ENCODE measurements at regions not wholly inside any gene's neighbourhood (a gene's known extent, or its start where the extent isn't known, plus 50 kb on each side); places are given as distances from the start of the nearest gene placed in this dataset.
"Not testable (repeated sequence)": the region's sequence is repeated elsewhere in the genome, so short reads cannot be mapped to it uniquely, and the experiment has no call there.

DNA sequence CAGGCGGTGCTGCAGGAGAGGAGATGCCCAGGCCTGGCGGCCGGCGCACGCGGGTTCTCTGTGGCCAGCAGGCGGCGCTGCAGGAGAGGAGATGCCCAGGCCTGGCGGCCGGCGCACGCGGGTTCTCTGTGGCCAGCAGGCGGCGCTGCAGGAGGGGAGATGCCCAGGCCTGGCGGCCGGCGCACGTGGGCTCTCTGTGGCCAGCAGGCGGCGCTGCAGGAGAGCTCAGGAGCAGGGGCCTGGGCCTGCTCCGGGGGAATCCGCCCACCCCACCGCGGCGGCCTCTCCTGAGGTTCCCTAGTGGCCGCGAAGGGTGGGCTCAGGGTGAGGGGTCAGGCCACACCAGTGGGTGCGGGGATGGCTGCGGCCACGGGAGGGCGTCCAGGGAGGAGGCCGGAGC, 75.9 kb downstream of the OR4F16 start:
- DNase-seq: not testable (repeated sequence)

DNA sequence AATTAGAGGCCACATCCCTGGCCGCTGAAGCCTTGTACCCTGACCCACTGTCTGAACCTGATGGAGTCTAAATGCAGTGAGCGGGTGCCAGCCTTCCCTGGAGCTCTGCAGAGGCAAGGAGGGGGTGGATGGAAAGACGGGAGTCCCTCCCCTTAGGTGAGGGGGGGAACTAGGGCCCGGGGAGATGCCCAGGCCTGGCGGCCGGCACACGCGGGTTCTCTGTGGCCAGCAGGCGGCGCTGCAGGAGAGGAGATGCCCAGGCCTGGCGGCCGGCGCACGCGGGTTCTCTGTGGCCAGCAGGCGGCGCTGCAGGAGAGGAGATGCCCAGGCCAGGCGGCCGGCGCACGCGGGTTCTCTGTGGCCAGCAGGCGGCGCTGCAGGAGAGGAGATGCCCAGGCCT, 77.3 kb downstream of the OR4F16 start:
- DNase-seq: not testable (repeated sequence)

DNA sequence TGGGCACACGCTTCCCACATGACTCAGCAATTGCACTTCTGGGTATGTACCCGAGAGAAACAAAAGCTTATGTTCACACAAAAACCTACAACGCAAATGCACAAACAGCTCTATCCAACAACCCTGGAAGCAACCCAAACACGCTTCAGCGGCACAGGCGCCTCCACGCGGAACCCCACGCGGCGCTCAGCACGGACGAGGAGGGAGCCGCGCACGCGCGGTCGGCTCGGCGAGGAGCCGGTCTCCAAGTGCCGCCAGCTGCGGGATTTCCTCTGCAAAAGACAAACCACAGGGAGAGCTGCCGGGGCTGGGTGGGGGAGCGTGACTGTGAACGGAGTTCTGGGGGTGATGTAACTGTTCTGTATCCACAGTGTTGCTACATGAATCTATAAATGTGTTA, 81.2 kb downstream of the OR4F16 start:
- peak; percentile 48 for DNase-seq

DNA sequence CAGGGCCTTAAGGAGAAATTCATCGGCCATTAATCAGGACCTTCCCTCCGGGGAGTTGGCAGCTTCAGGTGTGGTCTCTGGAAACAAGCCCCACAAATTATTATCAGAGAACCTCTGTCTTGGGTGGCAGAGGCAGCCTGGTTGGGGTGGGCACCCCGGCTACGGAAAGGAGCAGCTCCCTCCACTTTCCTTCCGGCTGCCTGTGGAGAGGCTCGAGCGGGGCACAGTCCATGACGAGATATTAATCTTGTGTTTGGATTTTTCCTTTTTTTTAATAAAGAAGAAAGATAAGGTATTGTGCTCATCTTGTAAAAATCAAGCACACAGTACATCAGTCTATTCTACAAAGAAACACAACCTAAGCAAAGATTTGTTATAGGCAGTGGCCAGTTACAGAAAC, 98.2 kb downstream of the OR4F16 start:
- not testable (repeated sequence) for DNase-seq

DNA sequence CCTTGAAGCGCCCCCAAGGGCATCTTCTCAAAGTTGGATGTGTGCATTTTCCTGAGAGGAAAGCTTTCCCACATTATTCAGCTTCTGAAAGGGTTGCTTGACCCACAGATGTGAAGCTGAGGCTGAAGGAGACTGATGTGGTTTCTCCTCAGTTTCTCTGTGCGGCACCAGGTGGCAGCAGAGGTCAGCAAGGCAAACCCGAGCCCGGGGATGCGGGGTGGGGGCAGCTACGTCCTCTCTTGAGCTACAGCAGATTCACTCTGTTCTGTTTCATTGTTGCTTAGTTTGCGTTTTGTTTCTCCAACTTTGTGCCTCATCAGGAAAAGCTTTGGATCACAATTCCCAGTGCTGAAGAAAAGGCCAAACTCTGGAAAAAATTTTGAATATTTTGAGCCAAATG, 100.5 kb downstream of the OR4F16 start:
- peak; percentile 69 for DNase-seq
